CD14-positive monocyte (primary cell): ENCODE measurements at regions not wholly inside any gene's neighbourhood (a gene's known extent, or its start where the extent isn't known, plus 50 kb on each side); places are given as distances from the start of the nearest gene placed in this dataset.

ENCODE experiments used
- DNase-seq, 3 donors: peaks; one replicate each; pipeline ENCODE4 v3.0.0-alpha.2; 2011 to 2022
- H2AFZ ChIP-seq: 2 replicates; pipeline ENCODE4 v1.6.0; 2012; ENCODE audit warnings: mild to moderate bottlenecking, low read depth, low read length, inconsistent platforms; ENCODE audit not compliant: insufficient read depth, poor library complexity, severe bottlenecking
- H3K27ac ChIP-seq, 2 donors: 1 replicate in 1 of 2; 2 replicates in 1 of 2; pipeline ENCODE4 v1.5.1; 2012 to 2013; ENCODE audit warnings: low read length in 2 of 2, control low read depth in 1 of 2, inconsistent platforms in 1 of 2, low read depth in 1 of 2, mild to moderate bottlenecking in 1 of 2
- H3K27me3 ChIP-seq, 2 donors: one replicate each; pipeline versions ENCODE4 v1.6.0 to v1.6.1; 2011 to 2013; ENCODE audit warnings: low read length in 2 of 2; ENCODE audit not compliant: control insufficient read depth in 2 of 2, insufficient read depth in 2 of 2
- H3K36me3 ChIP-seq, 2 donors: replicated peaks in 1 of 2; 1 replicate in 1 of 2; 2 replicates in 1 of 2; pipeline versions ENCODE4 v1.5.1 to v1.6.1; 2012 to 2013; ENCODE audit warnings: low read length in 2 of 2, control low read depth in 1 of 2, inconsistent platforms in 1 of 2, mild to moderate bottlenecking in 1 of 2; ENCODE audit not compliant: insufficient read depth in 2 of 2, control insufficient read depth in 1 of 2
- H3K4me1 ChIP-seq, 2 donors: 1 replicate in 1 of 2; 2 replicates in 1 of 2; pipeline versions ENCODE4 v1.5.1 to v1.6.1; 2012 to 2013; ENCODE audit warnings: low read length in 2 of 2, control low read depth in 1 of 2, inconsistent platforms in 1 of 2, mild to moderate bottlenecking in 1 of 2, moderate library complexity in 1 of 2; ENCODE audit not compliant: insufficient read depth in 2 of 2, control insufficient read depth in 1 of 2
- H3K4me2 ChIP-seq: replicated peaks from 2 replicates; pipeline ENCODE3; 2012; ENCODE audit warnings: low read length, moderate library complexity, mild to moderate bottlenecking; ENCODE audit not compliant: poor library complexity, severe bottlenecking; ENCODE audit errors: extremely low read depth
- H3K4me3 ChIP-seq, 3 experiments: fragments of 200-600 bp in 1 of 3; sonication (generic) in 1 of 3; replicated peaks in 1 of 3; 1 replicate in 2 of 3; 2 replicates in 1 of 3; pipeline ENCODE4 v1.5.1; 2011 to 2013; ENCODE audit warnings: low read length in 3 of 3, mild to moderate bottlenecking in 3 of 3, control low read depth in 2 of 3, low read depth in 2 of 3, inconsistent platforms in 1 of 3, moderate library complexity in 1 of 3
- H3K79me2 ChIP-seq: 2 replicates; pipeline ENCODE4 v1.6.0; 2012; ENCODE audit warnings: mild to moderate bottlenecking, control low read depth, inconsistent platforms, low read length, moderate library complexity; ENCODE audit not compliant: insufficient read depth
- H3K9ac ChIP-seq: 2 replicates; pipeline ENCODE4 v1.6.0; 2017; ENCODE audit warnings: low read length, mild to moderate bottlenecking; ENCODE audit not compliant: insufficient read depth, poor library complexity, severe bottlenecking
- H3K9me3 ChIP-seq, 2 donors: replicated peaks in 1 of 2; 1 replicate in 1 of 2; 2 replicates in 1 of 2; pipeline versions ENCODE4 v1.5.1 to v1.6.1; 2012 to 2013; ENCODE audit warnings: low read length in 2 of 2, control low read depth in 1 of 2; ENCODE audit not compliant: control insufficient read depth in 1 of 2, insufficient read depth in 1 of 2
- H4K20me1 ChIP-seq: 2 replicates; pipeline ENCODE4 v1.6.0; 2012; ENCODE audit warnings: mild to moderate bottlenecking, low read length, control low read depth, moderate library complexity; ENCODE audit not compliant: insufficient read depth
- H3K27ac Mint-ChIP-seq, 7 donors: one replicate each; pipeline ENCODE4 v1.8.0; 2020; ENCODE audit warnings: mild to moderate bottlenecking in 7 of 7, mixed read lengths in 7 of 7, moderate library complexity in 6 of 7, inconsistent platforms in 2 of 7
- H3K27me3 Mint-ChIP-seq, 3 donors: one replicate each; pipeline ENCODE4 v1.8.0; 2021 to 2022; ENCODE audit warnings: low read depth in 3 of 3, mild to moderate bottlenecking in 3 of 3, mixed read lengths in 3 of 3, moderate library complexity in 3 of 3, inconsistent platforms in 1 of 3
- H3K36me3 Mint-ChIP-seq, 2 donors: one replicate each; pipeline ENCODE4 v1.8.0; 2020; ENCODE audit warnings: mixed read lengths in 2 of 2, inconsistent platforms in 1 of 2, mild to moderate bottlenecking in 1 of 2
- H3K4me1 Mint-ChIP-seq: one replicate; pipeline ENCODE4 v1.8.0; 2020; ENCODE audit warnings: mild to moderate bottlenecking, mixed read lengths
- H3K4me3 Mint-ChIP-seq, 2 donors: one replicate each; pipeline ENCODE4 v1.8.0; 2020; ENCODE audit warnings: mild to moderate bottlenecking in 2 of 2, mixed read lengths in 2 of 2, moderate library complexity in 1 of 2
- H3K9me3 Mint-ChIP-seq, 7 donors: one replicate each; pipeline ENCODE4 v1.8.0; 2020 to 2022; ENCODE audit warnings: mixed read lengths in 7 of 7, mild to moderate bottlenecking in 6 of 7, moderate library complexity in 6 of 7, inconsistent platforms in 2 of 7
- CTCF ChIP-seq: fragments of 200-600 bp; IDR thresholded peaks from one replicate; pipeline ENCODE4 v1.8.0; 2022; ENCODE audit warnings: antibody characterized with exemption, mild to moderate bottlenecking
- WGBS: methylation state at CpG from one replicate; pipeline ENCODE4 v1.1.5; 2013; ENCODE audit warnings: missing lambda C conversion rate; ENCODE audit not compliant: insufficient coverage; 5-methylcytosine and 5-hydroxymethylcytosine counted together
- intact Hi-C, 2 donors: fragments of 100-400 bp; cut with micrococcal nuclease; formaldehyde crosslinking; loops; one replicate each; pipeline versions ENCODE4 v1.15.0 to v1.15.1; 2023

- H3K4me3 ChIP-seq, result no peak overlapping the region
- H4K20me1 ChIP-seq, result no peaks in the 10 kb centered on the region
- TF ChIP-seq CTCF, result no peak
- no peaks in the 10 kb centered on the region for H3K79me2 ChIP-seq
- H3K4me1 ChIP-seq, result no peaks in the 10 kb centered on the region
- H3K4me3 Mint-ChIP-seq, result no peak overlapping the region
- no peak overlapping the region for H3K27ac ChIP-seq
- H3K4me1 Mint-ChIP-seq, result no peaks in the 10 kb centered on the region
- H3K27me3 ChIP-seq, result no peaks in the 10 kb centered on the region
- peaks cover 0 to 3% (median 2%) of the 10 kb centered on the region in 3 donors for H3K27me3 Mint-ChIP-seq
- no peak overlapping the region for H2AFZ ChIP-seq
- H3K9me3 Mint-ChIP-seq, result peaks cover 0 to 15% (median 3%) of the 10 kb centered on the region in 7 donors
- H3K36me3 Mint-ChIP-seq, result no peaks in the 10 kb centered on the region
- no peak for DNase-seq
- H3K27ac Mint-ChIP-seq, result no peak overlapping the region
- H3K9ac ChIP-seq, result no peak overlapping the region
- no peaks in the 10 kb centered on the region for H3K36me3 ChIP-seq
- no peaks in the 10 kb centered on the region for H3K9me3 ChIP-seq
- WGBS, result 22% methylated on average over 2 of the region's 2 CpGs
- no peak overlapping the region for H3K4me2 ChIP-seq
- intact Hi-C loops, result no loop called here
Observed at GRCh38 chr12:102603021-102603420, 122.7 kb upstream of the IGF1 start.

- Histone ChIP-seq H3K36me3 (no peaks in the 10 kb centered on the region), H3K79me2 (no peaks in the 10 kb centered on the region), H3K27ac (no peak overlapping the region), H3K4me2 (no peak overlapping the region), H2AFZ (no peak overlapping the region), H3K9me3 (no peaks in the 10 kb centered on the region), H3K27me3 (no peaks in the 10 kb centered on the region), H3K4me3 (no peak overlapping the region), H4K20me1 (no peaks in the 10 kb centered on the region), H3K4me1 (no peaks in the 10 kb centered on the region), H3K9ac (no peak overlapping the region)
- H3K27ac Mint-ChIP-seq, result no peak overlapping the region
- peaks cover 0 to 3% (median 1%) of the 10 kb centered on the region in 3 donors for H3K27me3 Mint-ChIP-seq
- peaks cover 0 to 14% (median under 1%) of the 10 kb centered on the region in 7 donors for H3K9me3 Mint-ChIP-seq
- no CpG with 5 or more reads among the region's 1 CpG for WGBS
- intact Hi-C loops, result no loop called here
- no peaks in the 10 kb centered on the region for H3K36me3 Mint-ChIP-seq
- DNase-seq, result no peak
- H3K4me3 Mint-ChIP-seq, result no peak overlapping the region
- no peaks in the 10 kb centered on the region for H3K4me1 Mint-ChIP-seq
- no peak for TF ChIP-seq CTCF
Observed at GRCh38 chr12:102602521-102602920, 122.2 kb upstream of the IGF1 start.
